PC-3 (cell line): ENCODE measurements at regions not wholly inside any gene's neighbourhood (a gene's known extent, or its start where the extent isn't known, plus 50 kb on each side); places are given as distances from the start of the nearest gene placed in this dataset.

Experiments used
- ATAC-seq: fragments of 200-7000 bp; cut with Tn5 transposase; 2 replicates; pipeline ENCODE4 v1.9.1; 2020; ENCODE audit warnings: mild to moderate bottlenecking, moderate library complexity
- BruUV-seq: library from RNA; stranded (reverse); fragments of 400-500 nt; replicated peaks from 2 replicates; lab custom pipeline; 2021; lab: Mats Ljungman, UMichigan
- CTCF ChIA-PET: fragments of 300-600 bp; sonication (Branson Sonifier 250); formaldehyde crosslinking; loops from one replicate; lab custom pipeline; 2022; ENCODE audit warnings: antibody characterized with exemption; lab: Charles Lee
- POLR2A ChIA-PET: fragments of 300-600 bp; sonication (Branson Sonifier 250); formaldehyde crosslinking; loops from one replicate; lab custom pipeline; 2022; ENCODE audit warnings: antibody characterized with exemption; ENCODE audit not compliant: unreplicated experiment; lab: Charles Lee
- DNase-seq: peaks from one replicate; pipeline ENCODE4 v3.0.0-alpha.2; 2015
- H2AFZ ChIP-seq: fragments of 300-600 bp; sonication (generic); 2 replicates; pipeline ENCODE4 v1.6.0; 2016; ENCODE audit warnings: antibody characterized with exemption, low read length
- H3F3A ChIP-seq: fragments of 300-600 bp; sonication (generic); one replicate; pipeline ENCODE4 v1.6.0; 2017; ENCODE audit warnings: antibody characterized with exemption, low read length, control low read depth, mild to moderate bottlenecking; ENCODE audit not compliant: unreplicated experiment
- H3K27ac ChIP-seq: fragments of 300-600 bp; sonication (generic); 2 replicates; pipeline ENCODE4 v1.5.1; 2016; ENCODE audit warnings: mild to moderate bottlenecking, low read length
- H3K27me3 ChIP-seq: fragments of 300-600 bp; sonication (generic); 2 replicates; pipeline ENCODE4 v1.6.1; 2016; ENCODE audit warnings: low read length, mixed read lengths
- H3K36me3 ChIP-seq: fragments of 300-600 bp; sonication (generic); 2 replicates; pipeline ENCODE4 v1.6.1; 2016; ENCODE audit warnings: low read depth, mixed run types, low read length, mixed read lengths
- H3K4me1 ChIP-seq: fragments of 300-600 bp; sonication (generic); 2 replicates; pipeline ENCODE4 v1.5.1; 2016; ENCODE audit warnings: low read length; ENCODE audit not compliant: insufficient read depth
- H3K4me2 ChIP-seq: fragments of 300-600 bp; sonication (generic); 2 replicates; pipeline ENCODE4 v1.6.0; 2016; ENCODE audit warnings: low read length
- H3K4me3 ChIP-seq: fragments of 300-600 bp; sonication (generic); 2 replicates; pipeline ENCODE4 v1.5.1; 2016; ENCODE audit warnings: mild to moderate bottlenecking, low read length, mixed read lengths
- H3K79me2 ChIP-seq: fragments of 300-600 bp; sonication (generic); 2 replicates; pipeline ENCODE4 v1.6.1; 2017; ENCODE audit warnings: low read length, mixed read lengths
- H3K9ac ChIP-seq: fragments of 300-600 bp; sonication (generic); 2 replicates; pipeline ENCODE4 v1.6.0; 2016; ENCODE audit warnings: mild to moderate bottlenecking, low read length
- H3K9me2 ChIP-seq: fragments of 300-600 bp; sonication (generic); replicated peaks from 2 replicates; pipeline ENCODE4 v1.6.1; 2016; ENCODE audit warnings: mixed run types, low read length, mixed read lengths
- H3K9me3 ChIP-seq: fragments of 300-600 bp; sonication (generic); 2 replicates; pipeline ENCODE4 v1.6.1; 2016; ENCODE audit warnings: low read length, mixed read lengths
- H4K20me1 ChIP-seq: fragments of 300-600 bp; sonication (generic); 2 replicates; pipeline ENCODE4 v1.6.1; 2016; ENCODE audit warnings: low read length, mixed read lengths
- CTCF ChIP-seq: fragments of 300-600 bp; sonication (generic); conservative IDR thresholded peaks from 2 replicates; pipeline ENCODE4 v1.5.1; 2017; ENCODE audit warnings: antibody characterized with exemption, low read depth, mild to moderate bottlenecking, low read length
- EZH2 ChIP-seq: fragments of 300-600 bp; sonication (generic); IDR thresholded peaks from one replicate; pipeline ENCODE4 v1.6.1; 2017; ENCODE audit warnings: antibody characterized with exemption, mild to moderate bottlenecking, low read length; ENCODE audit not compliant: unreplicated experiment
- EZH2phosphoT487 ChIP-seq: fragments of 300-600 bp; sonication (generic); IDR thresholded peaks from 2 replicates; pipeline ENCODE4 v1.6.1; 2018; ENCODE audit warnings: mild to moderate bottlenecking, antibody characterized with exemption, low read length, borderline replicate concordance
- intact Hi-C: fragments of 100-400 bp; cut with micrococcal nuclease; formaldehyde crosslinking; loops from 2 replicates; pipeline ENCODE4 v1.9.0; 2023

DNA sequence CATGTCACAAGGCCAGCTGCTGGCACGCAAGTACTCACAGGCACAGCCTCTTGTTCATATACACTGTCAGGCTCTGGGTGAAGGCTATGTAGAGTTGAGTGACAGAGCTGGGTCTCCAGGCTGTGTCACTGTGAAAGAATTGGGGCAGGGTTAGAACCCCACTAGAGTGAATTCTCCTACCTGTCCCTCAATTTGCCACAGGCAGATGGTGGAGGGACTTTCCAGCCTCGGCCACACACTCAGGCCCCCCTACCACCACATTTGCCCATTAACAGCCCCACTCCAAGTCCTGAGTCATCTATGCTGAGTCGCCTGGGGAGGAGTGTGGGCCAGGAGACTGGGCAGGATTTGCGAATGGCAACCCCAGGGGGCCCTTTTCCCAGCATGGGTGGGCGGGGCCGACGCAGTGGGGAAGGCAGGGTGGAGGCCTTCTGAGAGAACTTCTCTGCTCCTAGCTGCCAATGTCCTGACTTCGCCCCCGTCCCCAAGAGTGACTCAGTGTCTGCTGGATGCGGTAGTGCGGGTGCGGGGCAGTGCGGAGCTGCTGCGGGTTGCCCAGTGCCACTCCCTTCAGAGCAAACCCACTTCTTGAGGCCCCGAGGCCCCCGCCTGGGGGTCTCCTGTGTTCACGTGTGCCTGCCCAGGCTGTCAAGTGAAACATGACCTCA, 50.3 kb upstream of the PSD2 start:
- peaks cover 27% of the 10 kb centered on the region for H3K4me1 ChIP-seq
- CTCF ChIA-PET, result no interaction called here
- ATAC-seq, result peak; percentile 23; the same call in 1 of the 2 replicates

DNA sequence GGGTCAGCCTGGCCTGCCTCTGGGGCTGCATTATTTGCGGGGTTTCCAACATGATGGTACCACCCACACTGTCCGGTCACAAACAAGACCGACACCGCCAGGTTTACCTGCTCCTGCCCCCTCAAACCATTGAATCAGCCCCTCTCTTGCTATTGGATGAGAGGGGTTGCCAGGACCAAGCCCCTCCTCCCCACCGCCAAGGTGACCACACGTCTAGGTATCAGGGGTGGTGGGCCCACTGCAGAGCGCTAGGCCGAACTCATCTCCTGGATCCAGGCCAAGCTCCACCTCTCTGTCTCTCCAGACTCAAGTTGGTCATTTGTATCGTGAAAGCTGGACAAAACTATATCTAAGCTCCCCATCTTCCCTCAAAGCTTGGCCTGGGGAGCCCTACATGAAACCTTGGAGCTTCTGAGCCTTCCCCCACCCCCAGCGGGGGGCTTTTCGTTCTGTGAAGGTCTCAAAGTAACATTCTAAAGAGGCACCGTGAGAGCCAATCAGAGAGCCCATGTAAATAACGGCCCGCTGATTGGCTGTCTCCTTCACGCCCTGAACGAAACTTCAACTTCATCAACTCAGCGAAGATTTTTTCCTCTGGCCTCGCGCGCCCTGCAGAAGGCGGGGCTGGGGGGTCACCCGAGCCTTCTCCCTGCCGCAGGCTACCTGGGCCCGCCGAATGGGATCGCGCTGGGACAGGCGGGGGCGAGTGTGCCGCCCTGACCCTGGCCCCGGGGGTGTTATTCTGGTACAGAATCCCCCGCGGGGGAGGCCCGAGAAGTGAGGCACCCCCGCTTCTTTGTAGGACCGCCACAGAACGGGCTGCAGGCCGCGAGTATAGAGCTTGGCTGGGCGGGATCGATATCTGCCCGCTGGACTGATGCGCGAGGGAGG, 49.6 kb upstream of the PSD2 start:
- POLR2A ChIA-PET, result no interaction called here
- peaks cover 27% of the 10 kb centered on the region for H3K27me3 ChIP-seq
- peak overlapping the region; percentile 81 for H3K4me2 ChIP-seq
- CTCF ChIA-PET, result no interaction called here
- H4K20me1 ChIP-seq, result no peaks in the 10 kb centered on the region
- no peaks in the 10 kb centered on the region for H3K79me2 ChIP-seq
- TF ChIP-seq EZH2phosphoT487 (no peak), EZH2 (no peak), CTCF (no peak)
- no peaks in the 10 kb centered on the region for H3K9me3 ChIP-seq
- H3K4me3 ChIP-seq, result peak overlapping the region; percentile 65
- no peak overlapping the region for H3K27ac ChIP-seq
- peak overlapping the region; percentile 85 for H2AFZ ChIP-seq
- DNase-seq (peak; percentile 37), ATAC-seq (peak; percentile 28)
- no peaks in the 10 kb centered on the region for H3F3A ChIP-seq
- BruUV-seq, result no TSS peak
- H3K9ac ChIP-seq, result no peak overlapping the region
- H3K9me2 ChIP-seq, result no peaks in the 10 kb centered on the region
- intact Hi-C loops, result no loop called here
- no peaks in the 10 kb centered on the region for H3K36me3 ChIP-seq
- H3K4me1 ChIP-seq, result peaks cover 27% of the 10 kb centered on the region

More for the DNA sequence above, 50.3 kb upstream of the PSD2 start:
- Histone ChIP-seq H3K9me3 (no peaks in the 10 kb centered on the region), H3K4me2 (peak overlapping the region; percentile 81; the same call in 1 of the 2 replicates), H3K9ac (no peak overlapping the region), H3K4me3 (no peak overlapping the region), H2AFZ (no peak overlapping the region), H3K36me3 (no peaks in the 10 kb centered on the region), H3K9me2 (no peaks in the 10 kb centered on the region), H3K27me3 (peaks cover 27% of the 10 kb centered on the region), H3F3A (no peaks in the 10 kb centered on the region), H3K27ac (no peak overlapping the region), H3K79me2 (no peaks in the 10 kb centered on the region), H4K20me1 (no peaks in the 10 kb centered on the region)
- no peak for TF ChIP-seq EZH2phosphoT487
- TF ChIP-seq CTCF, result no peak
- no peak for TF ChIP-seq EZH2
- no TSS peak for BruUV-seq
- peak; percentile 39 for DNase-seq
- intact Hi-C loops, result no loop called here
- POLR2A ChIA-PET, result no interaction called here
